Activated CD4-positive, alpha-beta T cell treated with anti-CD3 and anti-CD28 coated beads, Interleukin-10, Interleukin-2, amounts not matched to agents 100 ng/mL and 50 ng/mL, durations not matched to agents 16 hours and 8 hours (primary cell): ENCODE measurements at regions not wholly inside any gene's neighbourhood (a gene's known extent, or its start where the extent isn't known, plus 50 kb on each side); places are given as distances from the start of the nearest gene placed in this dataset.

Source experiments
- DNase-seq: peaks from one replicate; pipeline ENCODE4 v3.0.0-alpha.2; 2020

DNA sequence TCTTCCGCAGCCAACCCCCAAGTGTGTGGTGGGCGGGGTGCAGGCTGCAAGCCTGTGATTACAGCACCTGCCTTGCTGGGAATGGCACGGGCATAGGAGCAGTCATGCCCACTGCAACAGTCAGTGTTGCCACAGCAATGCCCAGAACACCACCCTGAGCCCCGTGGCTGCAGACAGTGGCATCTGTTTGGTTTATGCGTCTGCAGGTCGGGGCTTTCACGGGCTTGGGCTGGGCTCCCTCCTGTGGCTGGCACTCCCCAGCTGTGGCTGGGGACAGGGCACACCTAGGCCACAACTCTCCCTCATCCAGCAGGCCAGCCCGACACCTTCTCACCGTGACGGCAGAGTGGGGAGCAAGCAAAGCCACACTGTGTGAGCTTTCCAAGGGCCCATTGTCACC, 115.3 kb upstream of the C1QTNF9B start:
- no peak for DNase-seq

DNA sequence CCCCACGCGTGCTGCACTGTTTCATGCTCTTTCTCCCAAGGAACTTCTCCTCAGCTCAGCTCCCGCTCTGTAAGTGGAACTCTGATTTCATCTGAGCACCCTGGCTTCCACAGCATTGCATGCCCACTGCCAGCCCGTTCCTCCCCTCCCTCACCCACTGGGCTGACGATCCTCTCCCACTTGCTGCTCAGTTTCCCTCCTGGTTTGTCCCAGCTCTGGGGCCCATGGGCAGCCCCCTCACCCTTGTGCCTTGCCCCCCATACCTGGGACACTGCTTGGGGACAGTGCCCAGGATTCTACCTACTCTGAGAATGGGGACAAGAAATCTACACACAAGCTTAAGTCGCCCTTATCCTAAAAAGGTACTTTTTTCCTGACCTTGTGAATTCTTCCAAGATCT, 115.9 kb upstream of the C1QTNF9B start:
- no peak for DNase-seq

DNA sequence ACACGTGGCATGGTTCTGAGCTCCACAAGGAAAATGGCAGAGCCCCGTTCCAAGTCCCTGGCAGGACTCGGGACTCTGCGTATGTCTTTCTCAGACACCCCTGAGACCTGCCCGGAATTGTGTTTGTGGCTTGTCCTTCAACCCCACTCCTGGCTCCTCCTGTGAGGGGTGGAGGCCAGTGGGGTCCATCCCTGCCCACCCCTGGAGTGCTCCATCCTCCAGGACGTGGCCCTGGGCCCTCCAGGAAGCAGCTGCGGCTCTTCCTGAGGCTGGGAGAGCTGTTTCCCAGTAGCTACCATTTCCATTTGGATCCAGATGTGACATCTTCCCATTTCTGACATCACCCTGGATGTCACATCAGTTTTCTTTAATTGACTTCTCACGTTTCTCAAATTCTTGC, 118.7 kb upstream of the C1QTNF9B start:
- DNase-seq = no peak

DNA sequence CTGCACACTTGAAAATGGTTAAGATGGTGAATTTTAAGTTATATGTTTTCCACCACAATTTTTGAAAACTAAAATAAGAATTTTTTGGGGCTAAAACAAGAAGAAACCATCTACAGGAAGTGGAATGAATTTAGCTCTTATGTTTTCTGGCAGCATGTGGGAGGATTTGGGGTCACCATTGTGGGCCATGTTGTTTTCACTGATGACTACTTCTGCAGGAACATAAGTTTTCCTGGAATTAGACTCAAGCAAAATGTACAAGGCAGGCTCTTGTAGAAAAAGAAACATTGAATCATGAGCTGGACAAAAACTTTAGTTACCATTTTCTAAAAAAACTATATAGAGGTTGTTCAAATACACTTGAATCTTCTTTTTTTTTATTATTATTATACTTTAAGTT, 125.3 kb upstream of the C1QTNF9B start:
- no peak for DNase-seq

DNA sequence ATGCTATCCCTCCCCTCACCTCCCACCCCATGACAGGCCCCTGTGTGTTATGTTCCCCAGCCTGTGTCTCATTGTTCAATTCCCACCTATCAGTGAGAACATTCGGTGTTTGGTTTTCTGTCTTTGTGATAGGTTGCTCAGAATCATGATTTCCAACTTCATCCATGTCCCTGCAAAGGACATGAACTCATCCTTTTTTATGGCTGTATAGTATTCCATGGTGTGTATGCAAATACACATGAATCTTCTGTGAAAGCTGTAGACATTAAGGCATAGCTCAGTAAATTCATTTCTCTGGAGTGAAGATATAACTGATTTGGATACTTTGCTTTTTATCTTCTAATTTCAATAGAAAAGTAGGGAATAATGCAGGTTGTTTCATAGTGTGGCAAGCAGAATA, 125.8 kb upstream of the C1QTNF9B start:
- no peak for DNase-seq

DNA sequence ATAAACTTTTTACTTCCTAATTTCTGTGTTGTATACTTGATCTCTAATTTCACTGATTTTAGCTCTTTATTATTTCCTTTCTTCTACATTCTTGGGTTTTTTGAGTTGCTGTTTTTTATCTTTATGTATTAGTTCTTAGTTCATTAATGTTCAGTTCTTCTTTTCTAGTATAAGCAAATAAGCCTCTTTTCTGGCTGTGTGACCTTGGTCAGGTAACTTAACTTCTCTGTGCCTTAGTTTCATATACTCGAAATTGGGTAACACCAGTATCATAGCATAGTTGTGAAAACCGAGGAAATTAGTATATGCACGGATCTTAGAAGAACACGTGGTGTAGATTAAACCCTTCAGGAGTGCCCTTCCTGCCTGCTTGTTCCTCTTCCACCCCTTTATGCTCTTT, 130.2 kb upstream of the C1QTNF9B start:
- no peak for DNase-seq

DNA sequence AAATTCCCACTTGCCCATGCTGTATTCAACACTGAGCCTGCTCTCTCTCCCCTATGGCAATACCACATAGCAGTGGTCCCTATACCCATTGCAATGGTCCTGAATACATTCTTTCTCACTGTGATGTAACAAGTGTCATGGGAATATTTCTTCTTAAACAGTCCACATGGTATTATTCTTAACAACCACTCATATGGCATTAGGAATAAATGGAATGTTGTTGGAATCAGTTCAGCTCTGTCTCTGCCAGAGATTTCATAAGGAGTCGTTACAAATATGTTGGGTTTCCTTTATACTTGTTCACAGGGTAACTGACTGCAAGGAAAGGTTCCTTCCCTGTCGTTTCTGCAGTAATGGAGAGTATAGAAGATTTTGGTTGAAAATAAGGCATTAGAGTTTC, 128.3 kb upstream of the SPATA13 start:
- DNase-seq = no peak

DNA sequence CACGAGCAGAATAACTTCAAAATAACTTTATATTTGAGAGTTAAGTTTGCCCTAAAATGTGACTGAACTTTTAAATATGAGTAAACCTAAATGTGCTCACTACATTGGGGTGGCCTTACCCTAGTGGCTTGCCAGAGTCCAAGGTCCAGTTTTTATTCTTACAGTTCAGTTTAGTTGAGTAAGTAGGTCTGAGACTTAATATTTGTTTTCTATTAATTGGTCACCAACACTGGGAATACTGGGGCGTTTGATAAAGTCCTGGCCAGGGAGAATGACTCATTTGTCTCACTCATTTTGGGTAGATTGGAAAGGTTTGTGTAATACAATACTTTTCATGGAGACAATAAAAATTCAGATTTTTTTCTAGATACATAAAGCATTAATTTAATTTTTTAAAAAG, 127.8 kb upstream of the SPATA13 start:
- no peak for DNase-seq

DNA sequence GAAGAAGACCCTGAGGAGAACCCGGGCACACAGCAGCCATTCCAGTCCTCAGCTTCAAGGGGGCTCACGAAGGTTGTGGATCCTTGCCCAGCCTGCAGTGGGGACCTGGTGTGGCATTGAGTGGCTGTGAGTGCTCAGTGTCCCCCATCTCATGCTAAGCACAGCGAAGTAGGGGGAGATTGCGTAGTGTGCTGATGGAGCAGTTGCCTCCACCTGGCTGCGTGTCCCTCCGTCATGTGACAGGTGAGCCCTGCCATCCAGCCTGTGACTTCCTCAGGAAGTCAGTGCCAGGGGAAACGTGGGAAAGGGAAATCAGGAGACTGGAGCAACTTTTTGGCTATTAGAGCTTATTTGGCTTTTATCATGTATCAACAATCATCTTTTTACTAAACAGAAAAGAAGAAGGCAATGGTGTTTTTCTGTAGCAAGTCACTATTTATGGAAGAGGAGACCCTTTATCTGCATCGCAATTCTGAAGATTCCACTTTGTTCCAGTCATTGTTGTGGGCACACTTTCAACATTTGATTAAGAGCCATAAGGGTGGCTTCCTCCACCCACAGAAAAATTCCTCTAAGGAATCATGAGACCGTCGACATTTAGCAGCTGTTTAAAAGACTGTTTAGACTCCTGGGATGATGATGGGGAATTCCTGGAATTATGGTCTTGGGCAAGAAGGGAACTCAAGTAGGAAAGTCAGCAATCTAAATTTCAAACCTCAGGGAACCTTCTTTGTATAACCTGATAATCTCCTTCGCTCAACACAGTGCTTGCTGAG, 126.8 kb upstream of the SPATA13 start:
- DNase-seq = no peak

DNA sequence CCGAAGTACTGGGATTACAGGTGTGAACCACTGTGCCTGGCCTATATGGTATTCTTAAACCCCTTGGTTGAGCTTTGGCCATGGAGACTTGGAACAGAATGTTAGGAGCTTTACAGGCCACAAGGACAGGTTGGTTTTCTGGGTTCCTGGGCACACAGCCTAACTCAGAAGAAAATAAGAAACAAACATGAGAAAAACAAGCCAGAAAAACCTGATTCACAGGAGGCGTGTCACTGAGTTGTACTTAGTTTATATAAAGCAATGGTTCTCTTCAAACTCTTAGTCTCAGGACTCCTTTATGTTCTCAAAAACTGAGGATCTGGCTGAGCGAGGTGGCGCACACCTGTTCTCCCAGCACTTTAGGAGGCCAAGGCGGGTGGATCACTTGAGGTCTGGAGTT, 125.1 kb upstream of the SPATA13 start:
- no peak for DNase-seq

DNA sequence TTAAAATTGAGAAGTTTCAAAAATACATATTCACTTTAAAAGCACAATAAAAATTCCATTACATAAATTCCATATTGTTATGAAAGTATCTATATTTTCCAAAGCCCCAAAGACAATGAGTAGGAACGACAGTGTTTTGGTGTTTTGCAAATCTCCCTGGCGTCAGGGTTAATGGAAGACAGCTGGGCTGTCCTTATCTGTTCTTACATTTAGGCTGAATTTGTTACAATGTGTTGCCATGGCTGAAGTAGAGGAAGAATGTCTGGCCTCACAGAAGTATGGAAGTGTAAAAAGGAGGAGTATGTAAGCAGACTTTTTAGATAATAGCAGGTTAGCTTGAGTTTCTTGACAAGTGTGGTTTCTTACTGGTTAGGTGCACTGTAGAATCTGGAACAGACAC, 124.4 kb upstream of the SPATA13 start:
- no peak for DNase-seq

DNA sequence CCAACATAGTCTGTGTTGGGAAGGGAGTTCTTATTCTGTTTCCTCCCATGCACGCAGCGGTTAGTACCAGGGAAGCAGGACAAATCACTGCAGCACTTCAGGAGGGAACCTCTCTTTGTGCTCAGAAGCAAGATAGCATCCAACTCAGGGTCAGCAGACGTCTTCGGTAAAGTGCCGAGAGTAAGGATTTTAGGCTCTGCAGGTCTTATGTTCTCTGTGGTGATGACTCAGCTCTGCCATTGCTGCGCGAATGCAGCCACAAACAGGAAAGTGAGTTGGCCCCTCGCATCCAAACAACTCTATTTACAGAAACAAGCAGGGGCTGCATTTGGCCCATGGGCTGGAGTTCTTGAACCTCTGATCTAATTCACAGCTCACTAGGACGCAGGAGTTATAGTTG, 122.1 kb upstream of the SPATA13 start:
- peak; percentile 74 for DNase-seq

DNA sequence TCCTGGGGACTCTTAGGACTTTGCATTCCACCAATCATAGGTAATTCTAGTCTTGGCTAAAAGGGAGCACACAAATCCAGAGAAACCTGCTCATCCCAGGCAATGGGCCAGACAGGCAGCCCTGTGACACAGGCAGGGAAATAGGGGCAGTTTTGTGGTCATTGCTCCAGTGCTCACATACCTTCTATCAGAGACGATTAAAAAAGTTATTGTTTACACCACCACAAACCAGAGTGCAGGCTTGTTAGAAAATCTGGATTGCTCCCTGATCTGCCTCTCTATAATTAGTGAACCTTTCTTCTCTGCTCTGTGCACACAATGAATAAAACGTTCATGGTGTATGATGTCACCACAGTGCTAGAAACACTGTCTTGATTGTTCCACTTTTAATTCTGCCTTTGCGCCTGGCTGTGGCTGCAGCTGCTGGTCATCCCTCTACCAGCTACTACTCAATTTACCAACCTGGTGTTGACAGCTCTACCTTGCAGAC, 121.6 kb upstream of the SPATA13 start:
- peak; percentile 36 for DNase-seq

DNA sequence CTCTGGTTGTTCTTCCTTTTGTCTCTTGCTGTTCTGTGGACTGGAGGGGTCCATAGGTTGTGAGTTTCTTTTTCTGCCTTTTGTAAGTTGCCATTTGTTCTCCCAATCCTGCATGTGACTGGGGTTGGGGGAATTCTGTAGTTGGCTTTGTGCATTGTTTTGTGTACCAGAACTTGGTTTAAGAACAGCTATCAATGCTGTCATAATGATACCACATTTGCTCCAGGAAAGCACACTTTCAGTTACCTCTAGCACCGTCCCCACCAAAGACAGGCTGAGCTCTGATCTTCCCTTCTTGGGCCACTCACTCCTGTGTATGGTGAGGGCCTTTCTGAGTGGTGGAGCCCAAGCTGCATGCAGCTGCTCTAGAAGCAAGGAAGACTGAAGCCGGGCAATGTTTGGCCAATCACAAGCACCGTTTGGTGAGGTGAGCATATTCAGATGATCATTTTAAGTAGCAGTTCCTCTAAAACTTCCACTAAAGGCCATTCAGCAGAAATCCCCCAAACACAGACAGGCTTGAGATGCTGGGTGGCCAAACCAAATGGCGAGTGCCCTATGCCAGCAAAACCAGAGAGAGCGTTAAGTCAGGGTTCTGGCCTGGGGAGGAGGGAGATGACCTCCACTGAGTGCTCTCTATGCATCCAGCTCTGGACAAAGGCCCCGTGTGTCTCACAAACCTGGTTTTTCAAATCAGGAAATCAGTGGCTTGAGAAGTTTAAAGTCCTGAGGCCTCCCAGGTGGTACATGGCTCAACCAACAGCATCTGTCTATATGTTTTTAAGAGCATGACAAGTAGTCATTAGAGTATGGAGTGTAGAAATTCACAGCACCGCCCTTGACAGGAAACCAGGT, 120.7 kb upstream of the SPATA13 start:
- DNase-seq = peak; percentile 68

DNA sequence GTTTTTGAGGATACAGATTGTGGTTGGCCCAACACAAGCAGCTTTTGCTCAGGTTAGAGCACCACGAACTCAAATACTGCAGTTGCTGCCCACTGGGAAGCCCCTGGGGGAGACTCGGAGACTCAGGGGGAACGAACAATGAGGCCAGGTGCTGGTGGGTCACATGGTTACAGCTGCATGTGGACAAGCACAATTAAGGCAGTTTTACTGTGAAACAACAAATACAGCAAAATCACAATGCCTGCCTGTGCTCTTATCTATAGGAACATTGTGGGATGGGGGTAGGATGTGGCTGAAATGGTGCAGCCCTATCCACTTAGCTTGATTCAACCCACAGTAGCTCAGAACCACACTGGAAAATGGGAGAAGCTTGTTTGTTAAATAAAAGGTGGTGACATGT, 119.7 kb upstream of the SPATA13 start:
- DNase-seq = no peak

DNA sequence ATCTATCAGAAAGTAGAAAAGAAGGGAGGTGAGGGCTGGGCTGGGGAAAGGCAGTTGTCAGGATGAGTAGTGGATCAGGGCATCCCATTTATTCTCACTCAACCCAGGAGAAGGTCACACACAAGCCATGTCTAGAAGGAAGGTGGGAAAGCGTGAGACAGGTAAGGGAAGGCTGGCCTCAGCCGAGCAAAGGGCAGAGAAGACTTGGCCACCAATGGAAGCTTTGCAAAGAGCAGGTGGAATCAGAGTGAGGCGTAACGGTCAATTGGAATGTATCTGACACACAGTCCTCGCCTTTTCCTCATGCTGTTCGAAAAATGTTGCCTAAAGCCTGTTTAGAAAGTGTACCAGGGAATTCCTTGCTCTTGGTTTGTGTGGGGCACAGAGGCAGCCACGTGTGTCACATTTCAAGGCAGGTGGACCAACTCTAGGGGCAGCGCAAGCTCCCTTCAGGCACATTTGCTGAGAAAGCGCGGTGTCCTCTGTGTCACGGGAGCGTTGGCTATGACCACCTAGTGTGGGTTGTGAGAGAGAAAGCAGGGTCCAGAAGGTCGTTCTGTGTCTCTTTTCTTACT, 118.8 kb upstream of the SPATA13 start:
- no peak for DNase-seq

DNA sequence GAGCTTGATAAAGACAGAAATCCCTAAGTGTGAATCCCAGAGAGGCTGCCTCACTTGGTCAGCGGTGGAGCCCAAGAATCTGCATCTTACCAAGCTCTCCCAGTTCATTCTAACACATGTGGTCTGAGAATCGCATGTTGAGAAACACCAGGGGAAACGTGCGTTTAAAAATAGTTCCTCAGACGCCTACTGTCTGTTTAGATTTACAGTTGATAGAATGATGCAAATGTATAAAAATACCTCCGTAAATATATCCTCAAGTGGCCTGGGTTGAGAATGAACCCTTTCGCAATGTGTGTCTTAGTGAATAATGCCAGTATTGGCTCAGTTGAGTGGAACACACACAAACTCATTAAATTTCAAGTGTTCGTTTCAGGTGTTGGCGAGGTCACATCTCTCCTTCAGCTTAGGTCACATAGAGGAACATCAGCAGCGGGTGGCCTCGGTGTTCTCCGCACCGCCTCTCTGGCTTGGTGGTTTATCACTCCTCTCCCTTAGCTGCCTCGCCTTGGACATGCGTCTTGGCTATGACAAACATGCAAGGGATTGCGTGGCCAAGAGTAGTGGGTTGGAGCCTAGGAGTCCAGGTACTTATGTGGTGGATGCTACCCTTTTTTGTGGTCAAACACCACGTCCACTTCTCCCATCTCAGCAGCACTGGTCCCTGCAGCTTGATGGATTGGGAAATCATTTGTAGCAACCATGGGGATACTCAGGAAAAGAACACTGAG, 117.6 kb upstream of the SPATA13 start:
- DNase-seq = no peak

DNA sequence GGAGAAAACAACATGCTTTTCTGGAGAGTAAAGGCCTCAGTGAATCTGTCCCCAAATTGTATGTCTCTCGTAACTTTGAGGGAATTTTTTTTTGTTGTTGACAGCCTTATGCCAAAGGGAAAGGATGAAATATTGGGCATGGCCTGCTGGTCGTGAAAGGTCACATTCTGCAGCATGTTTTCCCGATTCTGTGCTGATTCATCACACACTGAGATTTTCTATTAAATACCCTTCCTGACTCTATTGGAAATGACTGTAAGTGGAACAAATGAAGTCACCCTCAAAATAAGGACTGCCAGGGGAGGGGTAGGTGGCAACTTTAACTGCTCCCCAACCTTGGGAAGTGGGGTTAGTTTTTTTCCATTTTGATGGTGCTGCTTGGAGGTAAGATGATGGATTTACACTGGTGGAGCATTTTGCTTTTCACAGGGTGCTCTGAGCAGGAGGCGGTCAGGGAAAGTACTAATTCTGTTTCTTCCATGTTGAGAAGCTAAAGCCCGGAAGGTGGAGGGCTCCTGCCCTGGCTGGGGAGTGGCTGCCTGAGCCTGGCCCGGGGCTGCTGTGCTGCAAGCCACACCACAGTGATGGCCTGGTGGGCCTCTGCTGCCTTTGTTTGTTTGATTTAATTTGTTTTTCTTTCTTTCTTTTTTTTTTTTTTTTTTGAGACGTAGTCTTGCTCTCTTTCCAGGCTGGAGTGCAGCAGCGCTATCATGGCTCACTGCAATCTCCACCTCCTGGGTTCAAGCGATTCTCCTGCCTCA, 116.8 kb upstream of the SPATA13 start:
- DNase-seq = peak; percentile 32

DNA sequence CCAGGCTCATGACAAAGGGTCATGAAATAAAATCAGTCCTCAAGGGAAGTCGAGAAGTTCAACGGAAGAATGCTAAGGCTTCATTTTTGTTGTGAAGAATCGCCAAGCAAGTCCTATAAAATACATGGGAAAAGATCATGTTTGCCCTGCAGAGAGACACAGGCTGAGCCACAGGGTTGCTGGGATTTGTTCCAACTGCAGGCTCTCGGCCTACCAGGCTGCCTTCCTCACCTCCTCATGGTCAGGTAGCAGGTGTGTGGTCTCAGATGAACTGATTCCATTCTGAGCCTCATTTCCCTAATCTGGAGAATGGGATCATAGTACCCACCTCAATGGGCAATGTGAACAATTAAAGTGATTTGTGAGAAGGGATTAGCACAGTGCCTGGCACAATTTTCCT, 114.9 kb upstream of the SPATA13 start:
- DNase-seq = no peak

DNA sequence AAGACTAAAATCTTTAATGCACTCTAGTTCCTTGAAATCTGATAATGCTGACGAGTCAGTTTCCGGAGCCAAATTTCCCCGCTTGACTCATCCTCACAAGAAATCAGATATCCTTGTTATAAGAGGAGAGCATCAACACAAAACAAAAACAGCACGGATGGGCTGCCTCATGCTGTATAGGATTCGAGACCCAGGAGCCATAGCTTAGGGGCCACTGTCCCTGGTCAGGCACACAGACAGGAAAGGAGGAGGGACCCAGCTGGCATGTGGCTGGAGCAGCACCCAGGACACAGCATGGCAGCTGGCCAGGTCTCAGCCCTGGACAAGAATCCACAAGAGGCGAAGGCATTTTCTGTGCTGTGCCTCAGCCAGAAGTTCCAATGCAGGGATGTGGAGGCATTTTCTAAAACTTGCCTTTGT, 110.2 kb upstream of the SPATA13 start:
- DNase-seq = no peak

DNA sequence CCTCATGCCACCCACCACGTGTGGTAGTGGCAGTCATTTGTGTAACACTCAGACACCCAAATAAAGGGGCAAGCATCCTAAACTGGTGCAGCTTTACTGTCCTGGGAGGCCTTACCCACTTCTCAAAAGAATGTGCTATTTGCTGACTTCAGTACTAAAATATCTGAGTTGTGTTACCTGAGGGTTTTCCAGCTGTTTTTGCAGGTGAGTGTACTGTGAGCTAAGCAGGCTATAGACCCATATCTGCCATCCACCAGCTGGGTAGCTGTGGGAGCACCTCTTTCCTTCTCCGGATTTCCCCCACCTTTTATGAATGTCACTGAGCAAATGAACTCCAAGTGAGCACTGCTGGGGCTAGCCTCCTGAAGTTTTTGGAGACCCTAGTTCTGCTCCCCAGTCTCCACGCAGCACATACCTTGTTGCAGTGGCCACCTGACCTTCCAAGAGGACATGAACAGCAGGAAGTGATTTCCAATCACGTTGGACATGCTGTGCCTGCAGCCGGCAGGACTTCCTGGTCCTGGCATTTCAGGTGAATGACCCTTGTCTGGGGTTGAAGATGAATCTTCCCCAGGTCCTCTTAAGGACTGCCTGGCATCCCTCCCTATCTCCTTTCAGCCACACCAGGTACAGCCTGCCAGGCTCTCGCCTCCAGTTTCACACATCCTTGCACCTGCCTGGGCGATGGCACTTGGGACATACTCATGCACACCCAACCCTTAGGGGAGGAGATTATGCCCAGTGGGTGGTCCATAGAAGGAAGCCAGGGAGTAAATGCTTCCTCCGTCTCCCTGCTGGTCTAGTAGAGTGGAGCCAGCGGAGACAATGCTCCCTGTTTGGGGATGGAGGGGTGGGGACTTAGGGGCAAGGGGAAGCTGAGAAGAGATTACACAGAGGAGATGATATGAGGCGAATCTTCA, 109.5 kb upstream of the SPATA13 start:
- DNase-seq = no peak
